SKM-1 treated with dmso at 0.1 percent for 144 hours (cell line): ENCODE measurements at regions not wholly inside any gene's neighbourhood (a gene's known extent, or its start where the extent isn't known, plus 50 kb on each side); places are given as distances from the start of the nearest gene placed in this dataset.
A peak's percentile ranks its signal among the peaks of the same experiment; 100 is the strongest.
"Not testable (repeated sequence)": the region's sequence is repeated elsewhere in the genome, so short reads cannot be mapped to it uniquely, and the experiment has no call there.

Source experiments
- DNase-seq: peaks from one replicate; lab custom pipeline; 2025; ENCODE audit not compliant: unreplicated experiment; lab: John Stamatoyannopoulos, UW

- DNase-seq: no peak
Measured at GRCh38 chr6:93183531-93183972, 235.8 kb downstream of the EPHA7 start.

GRCh38 chr6:93182938-93183479, 236.3 kb downstream of the EPHA7 start:
- no peak for DNase-seq

- no peak for DNase-seq
Measured at GRCh38 chr6:93177918-93178317, 241.4 kb downstream of the EPHA7 start.

- DNase-seq: peak; percentile 60
Measured at GRCh38 chr6:93177438-93177837, 241.9 kb downstream of the EPHA7 start.

- peak; percentile 36 for DNase-seq
Measured at GRCh38 chr6:93176070-93176469, 243.3 kb downstream of the EPHA7 start.

GRCh38 chr6:93173573-93173972, 245.8 kb downstream of the EPHA7 start:
- DNase-seq: not testable (repeated sequence)

- DNase-seq: no peak
Measured at GRCh38 chr6:93165850-93166430, 253.4 kb downstream of the EPHA7 start.

GRCh38 chr6:93164781-93165180, 254.6 kb downstream of the EPHA7 start:
- no peak for DNase-seq

- no peak for DNase-seq
Measured at GRCh38 chr6:93163146-93163545, 256.2 kb downstream of the EPHA7 start.

GRCh38 chr6:93139408-93140081, 279.8 kb downstream of the EPHA7 start:
- no peak for DNase-seq

GRCh38 chr6:93136111-93136510, 283.2 kb downstream of the EPHA7 start:
- DNase-seq: no peak

GRCh38 chr6:93124006-93124632, 295.2 kb downstream of the EPHA7 start:
- no peak for DNase-seq

- DNase-seq: no peak
Measured at GRCh38 chr6:93123585-93123984, 295.8 kb downstream of the EPHA7 start.

GRCh38 chr6:93120154-93120742, 299.1 kb downstream of the EPHA7 start:
- DNase-seq: no peak

GRCh38 chr6:93105907-93106306, 313.5 kb downstream of the EPHA7 start:
- no peak for DNase-seq

GRCh38 chr6:93105017-93105416, 314.3 kb downstream of the EPHA7 start:
- no peak for DNase-seq

GRCh38 chr6:93104195-93104817, 315.1 kb downstream of the EPHA7 start:
- no peak for DNase-seq

- no peak for DNase-seq
Measured at GRCh38 chr6:93088621-93089501, 330.5 kb downstream of the EPHA7 start.

- no peak for DNase-seq
Measured at GRCh38 chr6:93087606-93088005, 331.8 kb downstream of the EPHA7 start.

- DNase-seq: no peak
Measured at GRCh38 chr6:93086351-93086750, 333.0 kb downstream of the EPHA7 start.
